ENCODE measurements at regions not wholly inside any gene's neighbourhood (a gene's known extent, or its start where the extent isn't known, plus 50 kb on each side); places are given as distances from the start of the nearest gene placed in this dataset.

DNA sequence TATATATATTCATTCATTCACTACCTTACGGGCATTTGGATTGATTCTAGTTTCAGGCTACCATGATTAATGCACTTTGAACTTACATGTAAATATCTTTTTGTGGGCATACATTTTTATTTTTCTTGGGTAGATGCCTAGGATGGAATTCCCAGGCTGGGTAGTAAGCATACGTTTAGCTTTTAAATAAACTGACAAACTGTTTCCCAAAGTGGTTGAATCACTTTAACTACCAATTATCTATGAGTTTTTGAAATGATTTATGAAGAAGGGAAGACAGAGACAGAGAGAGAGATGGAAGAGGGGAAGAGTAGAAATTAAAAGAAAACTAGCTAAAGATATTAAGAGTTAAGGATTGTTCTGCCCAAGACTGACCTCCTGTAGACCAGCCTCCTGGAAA, 612.6 kb downstream of the PSAT1 start:
- TF ChIP-seq, protein P1, sequence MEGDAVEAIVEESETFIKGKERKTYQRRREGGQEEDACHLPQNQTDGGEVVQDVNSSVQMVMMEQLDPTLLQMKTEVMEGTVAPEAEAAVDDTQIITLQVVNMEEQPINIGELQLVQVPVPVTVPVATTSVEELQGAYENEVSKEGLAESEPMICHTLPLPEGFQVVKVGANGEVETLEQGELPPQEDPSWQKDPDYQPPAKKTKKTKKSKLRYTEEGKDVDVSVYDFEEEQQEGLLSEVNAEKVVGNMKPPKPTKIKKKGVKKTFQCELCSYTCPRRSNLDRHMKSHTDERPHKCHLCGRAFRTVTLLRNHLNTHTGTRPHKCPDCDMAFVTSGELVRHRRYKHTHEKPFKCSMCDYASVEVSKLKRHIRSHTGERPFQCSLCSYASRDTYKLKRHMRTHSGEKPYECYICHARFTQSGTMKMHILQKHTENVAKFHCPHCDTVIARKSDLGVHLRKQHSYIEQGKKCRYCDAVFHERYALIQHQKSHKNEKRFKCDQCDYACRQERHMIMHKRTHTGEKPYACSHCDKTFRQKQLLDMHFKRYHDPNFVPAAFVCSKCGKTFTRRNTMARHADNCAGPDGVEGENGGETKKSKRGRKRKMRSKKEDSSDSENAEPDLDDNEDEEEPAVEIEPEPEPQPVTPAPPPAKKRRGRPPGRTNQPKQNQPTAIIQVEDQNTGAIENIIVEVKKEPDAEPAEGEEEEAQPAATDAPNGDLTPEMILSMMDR (conservative IDR thresholded peaks at IDR 0.05; ENCODE audit: low read length) = no peak
- no peak for TF ChIP-seq EZH2phosphoT487 (IDR thresholded peaks at IDR 0.05; ENCODE audit: borderline replicate concordance)
